Nephron progenitor cell (in vitro differentiated cells): ENCODE measurements at regions not wholly inside any gene's neighbourhood (a gene's known extent, or its start where the extent isn't known, plus 50 kb on each side); places are given as distances from the start of the nearest gene placed in this dataset.
A peak's percentile ranks its signal among the peaks of the same experiment; 100 is the strongest.

Experiments
- DNase-seq: peaks from one replicate; pipeline ENCODE4 v3.0.0; 2021
- H3K27ac Mint-ChIP-seq: 2 replicates; pipeline ENCODE4 v1.8.0; 2021; ENCODE audit warnings: mild to moderate bottlenecking, moderate library complexity, mixed read lengths
- H3K27me3 Mint-ChIP-seq: 2 replicates; pipeline ENCODE4 v1.8.0; 2021; ENCODE audit warnings: mild to moderate bottlenecking, low read depth, mixed read lengths; ENCODE audit not compliant: poor library complexity
- H3K36me3 Mint-ChIP-seq: 2 replicates; pipeline ENCODE4 v1.8.0; 2021; ENCODE audit warnings: low read depth, mixed read lengths
- H3K4me1 Mint-ChIP-seq: 2 replicates; pipeline ENCODE4 v1.8.0; 2021; ENCODE audit warnings: mixed read lengths
- H3K4me3 Mint-ChIP-seq: 2 replicates; pipeline ENCODE4 v1.8.0; 2021; ENCODE audit warnings: mild to moderate bottlenecking, moderate library complexity, mixed read lengths
- H3K9me3 Mint-ChIP-seq: 2 replicates; pipeline ENCODE4 v1.8.0; 2021; ENCODE audit warnings: mild to moderate bottlenecking, moderate library complexity, mixed read lengths
- TF ChIP-seq, protein P1 (sequence below): fragments of 200-600 bp; sonication (generic); IDR thresholded peaks from 2 replicates; pipeline ENCODE4 v1.5.0; 2021; ENCODE audit warnings: antibody characterized with exemption

DNA sequence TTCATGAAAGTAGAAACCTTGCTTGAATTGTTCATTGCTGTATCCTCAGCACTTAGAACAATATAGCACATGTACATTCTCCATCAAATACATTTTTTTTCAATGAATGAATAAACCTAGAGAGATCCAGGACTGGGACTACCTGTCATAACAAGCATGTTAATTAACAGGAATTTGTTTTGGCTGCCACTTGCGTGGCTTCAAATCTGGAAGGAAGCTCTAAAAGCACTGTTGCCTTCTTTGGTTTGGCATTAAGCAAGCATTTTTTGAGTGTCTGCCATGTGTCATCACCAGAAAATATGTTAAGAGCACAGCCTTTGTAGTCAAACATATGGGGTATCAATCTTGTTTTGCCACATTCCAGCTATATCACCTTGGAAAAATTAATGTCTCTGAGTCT lies 131.9 kb upstream of the BACH2 start:
- H3K4me1 Mint-ChIP-seq, result no peaks in the 10 kb centered on the region
- peaks cover 5% of the 10 kb centered on the region for H3K27me3 Mint-ChIP-seq
- H3K9me3 Mint-ChIP-seq, result peaks cover 43% of the 10 kb centered on the region
- H3K27ac Mint-ChIP-seq, result no peak overlapping the region
- peaks cover 12% of the 10 kb centered on the region for H3K36me3 Mint-ChIP-seq
- DNase-seq, result no peak
- TF ChIP-seq, protein P1, sequence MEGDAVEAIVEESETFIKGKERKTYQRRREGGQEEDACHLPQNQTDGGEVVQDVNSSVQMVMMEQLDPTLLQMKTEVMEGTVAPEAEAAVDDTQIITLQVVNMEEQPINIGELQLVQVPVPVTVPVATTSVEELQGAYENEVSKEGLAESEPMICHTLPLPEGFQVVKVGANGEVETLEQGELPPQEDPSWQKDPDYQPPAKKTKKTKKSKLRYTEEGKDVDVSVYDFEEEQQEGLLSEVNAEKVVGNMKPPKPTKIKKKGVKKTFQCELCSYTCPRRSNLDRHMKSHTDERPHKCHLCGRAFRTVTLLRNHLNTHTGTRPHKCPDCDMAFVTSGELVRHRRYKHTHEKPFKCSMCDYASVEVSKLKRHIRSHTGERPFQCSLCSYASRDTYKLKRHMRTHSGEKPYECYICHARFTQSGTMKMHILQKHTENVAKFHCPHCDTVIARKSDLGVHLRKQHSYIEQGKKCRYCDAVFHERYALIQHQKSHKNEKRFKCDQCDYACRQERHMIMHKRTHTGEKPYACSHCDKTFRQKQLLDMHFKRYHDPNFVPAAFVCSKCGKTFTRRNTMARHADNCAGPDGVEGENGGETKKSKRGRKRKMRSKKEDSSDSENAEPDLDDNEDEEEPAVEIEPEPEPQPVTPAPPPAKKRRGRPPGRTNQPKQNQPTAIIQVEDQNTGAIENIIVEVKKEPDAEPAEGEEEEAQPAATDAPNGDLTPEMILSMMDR, result no peak
- H3K4me3 Mint-ChIP-seq, result no peak overlapping the region

DNA sequence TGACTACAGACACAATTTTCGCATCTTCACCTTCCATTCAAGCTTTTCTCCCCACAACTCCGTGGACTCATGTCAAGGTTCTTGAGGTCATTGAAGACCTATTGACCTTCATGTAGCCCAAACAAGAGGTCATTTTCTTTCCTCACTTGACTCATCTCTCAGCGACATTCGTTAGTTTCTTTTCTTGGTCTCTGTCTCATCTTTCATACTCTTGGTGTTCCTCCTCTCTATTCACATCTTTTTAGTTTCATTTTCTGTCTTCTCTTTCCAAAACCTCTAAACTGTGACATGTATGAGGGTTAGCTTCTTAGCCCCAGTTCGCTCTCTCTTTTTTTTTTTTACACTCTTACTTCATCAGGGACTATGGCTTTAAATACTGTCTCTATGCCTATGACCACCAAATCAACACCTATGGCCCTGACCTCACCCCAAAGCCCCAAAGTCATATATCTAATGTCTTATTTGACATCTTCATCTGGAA lies 128.6 kb upstream of the BACH2 start:
- TF ChIP-seq, protein P1, result no peak
- Mint-ChIP-seq H3K27me3 (peaks cover under 1% of the 10 kb centered on the region), H3K9me3 (peaks cover 30% of the 10 kb centered on the region), H3K36me3 (peaks cover 8% of the 10 kb centered on the region), H3K27ac (no peak overlapping the region), H3K4me3 (no peak overlapping the region), H3K4me1 (no peaks in the 10 kb centered on the region)
- DNase-seq, result no peak

- Mint-ChIP-seq H3K27ac (no peak overlapping the region), H3K4me3 (no peak overlapping the region), H3K36me3 (peaks cover 6% of the 10 kb centered on the region), H3K4me1 (no peaks in the 10 kb centered on the region), H3K27me3 (no peaks in the 10 kb centered on the region), H3K9me3 (peaks cover 24% of the 10 kb centered on the region)
- no peak for DNase-seq
- TF ChIP-seq, protein P1, result no peak
Observed at GRCh38 chr6:90424580-90424979, 127.9 kb upstream of the BACH2 start.

DNA sequence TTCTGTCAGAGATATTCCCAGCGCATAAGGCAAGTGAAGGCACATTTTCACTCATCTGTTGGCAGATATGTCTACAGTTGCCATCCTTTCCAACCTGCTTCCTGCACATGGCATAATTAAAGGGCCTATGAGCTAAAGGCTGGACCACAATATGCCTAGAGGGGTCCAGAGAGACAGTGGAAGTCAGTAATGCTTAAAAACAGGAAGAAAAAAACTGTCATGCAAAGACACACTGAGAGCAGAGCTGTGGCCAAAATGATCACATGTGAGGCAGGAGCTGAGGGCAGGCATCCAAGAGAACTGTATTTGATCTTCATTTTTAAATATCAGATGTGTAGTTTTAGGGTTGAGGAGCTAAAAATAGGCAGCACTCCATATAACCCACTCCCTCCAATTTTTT lies 125.0 kb upstream of the BACH2 start:
- Mint-ChIP-seq H3K9me3 (peaks cover 1% of the 10 kb centered on the region), H3K4me1 (no peaks in the 10 kb centered on the region), H3K27ac (no peak overlapping the region), H3K27me3 (no peaks in the 10 kb centered on the region), H3K36me3 (no peaks in the 10 kb centered on the region), H3K4me3 (no peak overlapping the region)
- DNase-seq, result no peak
- TF ChIP-seq, protein P1, result no peak

- Mint-ChIP-seq H3K9me3 (no peaks in the 10 kb centered on the region), H3K4me1 (no peaks in the 10 kb centered on the region), H3K4me3 (no peak overlapping the region), H3K27ac (peak overlapping the region; percentile 9), H3K27me3 (no peaks in the 10 kb centered on the region), H3K36me3 (no peaks in the 10 kb centered on the region)
- DNase-seq, result no peak
- TF ChIP-seq, protein P1, result no peak
Observed at GRCh38 chr6:90420500-90420899, 123.9 kb upstream of the BACH2 start.

- H3K27ac Mint-ChIP-seq, result no peak overlapping the region
- peaks cover 13% of the 10 kb centered on the region for H3K4me1 Mint-ChIP-seq
- no peak overlapping the region for H3K4me3 Mint-ChIP-seq
- no peak for DNase-seq
- no peaks in the 10 kb centered on the region for H3K36me3 Mint-ChIP-seq
- H3K27me3 Mint-ChIP-seq, result peaks cover 3% of the 10 kb centered on the region
- H3K9me3 Mint-ChIP-seq, result no peaks in the 10 kb centered on the region
- TF ChIP-seq, protein P1, result no peak
Observed at GRCh38 chr6:90417385-90417784, 120.7 kb upstream of the BACH2 start.
